ENCODE measurements at regions not wholly inside any gene's neighbourhood (a gene's known extent, or its start where the extent isn't known, plus 50 kb on each side); places are given as distances from the start of the nearest gene placed in this dataset.
A peak's percentile ranks its signal among the peaks of the same experiment; 100 is the strongest.
"Not testable (repeated sequence)": the region's sequence is repeated elsewhere in the genome, so short reads cannot be mapped to it uniquely, and the experiment has no call there.

GRCh38 chrX:118271775-118272174, 74.1 kb upstream of the WDR44 start:
- no peak for TF ChIP-seq CTCF (conservative IDR thresholded peaks at IDR 0.05; ENCODE audit: low read depth, low read length)
- peak; percentile 1 for DNase-seq (ENCODE audit: low read depth)
- no peak overlapping the region for H3K4me3 ChIP-seq (ENCODE audit: low read depth, low read length)

GRCh38 chrX:118272242-118272641, 73.7 kb upstream of the WDR44 start:
- DNase-seq (ENCODE audit: low read depth): peak; percentile 14
- H3K4me3 ChIP-seq (ENCODE audit: low read depth, low read length): no peak overlapping the region
- no peak for TF ChIP-seq CTCF (conservative IDR thresholded peaks at IDR 0.05; ENCODE audit: low read depth, low read length)

GRCh38 chrX:118286066-118286762, 59.7 kb upstream of the WDR44 start:
- no peak for TF ChIP-seq CTCF (conservative IDR thresholded peaks at IDR 0.05; ENCODE audit: low read depth, low read length)
- peak; percentile 13 for DNase-seq (ENCODE audit: low read depth)
- H3K4me3 ChIP-seq (ENCODE audit: low read depth, low read length): no peak overlapping the region

- H3K4me3 ChIP-seq (ENCODE audit: low read depth, low read length); DNase-seq (ENCODE audit: low read depth): not testable (repeated sequence)
These were observed 50.1 kb upstream of the WDR44 start for GRCh38 chrX:118295818-118296217.
